Nephron progenitor cell (in vitro differentiated cells): ENCODE measurements at regions not wholly inside any gene's neighbourhood (a gene's known extent, or its start where the extent isn't known, plus 50 kb on each side); places are given as distances from the start of the nearest gene placed in this dataset.
"Not testable (repeated sequence)": the region's sequence is repeated elsewhere in the genome, so short reads cannot be mapped to it uniquely, and the experiment has no call there.

Experiments
- DNase-seq: peaks from one replicate; pipeline ENCODE4 v3.0.0; 2021
- H3K27ac Mint-ChIP-seq: 2 replicates; pipeline ENCODE4 v1.8.0; 2021; ENCODE audit warnings: mild to moderate bottlenecking, moderate library complexity, mixed read lengths
- H3K27me3 Mint-ChIP-seq: 2 replicates; pipeline ENCODE4 v1.8.0; 2021; ENCODE audit warnings: mild to moderate bottlenecking, low read depth, mixed read lengths; ENCODE audit not compliant: poor library complexity
- H3K36me3 Mint-ChIP-seq: 2 replicates; pipeline ENCODE4 v1.8.0; 2021; ENCODE audit warnings: low read depth, mixed read lengths
- H3K4me1 Mint-ChIP-seq: 2 replicates; pipeline ENCODE4 v1.8.0; 2021; ENCODE audit warnings: mixed read lengths
- H3K4me3 Mint-ChIP-seq: 2 replicates; pipeline ENCODE4 v1.8.0; 2021; ENCODE audit warnings: mild to moderate bottlenecking, moderate library complexity, mixed read lengths
- H3K9me3 Mint-ChIP-seq: 2 replicates; pipeline ENCODE4 v1.8.0; 2021; ENCODE audit warnings: mild to moderate bottlenecking, moderate library complexity, mixed read lengths

DNA sequence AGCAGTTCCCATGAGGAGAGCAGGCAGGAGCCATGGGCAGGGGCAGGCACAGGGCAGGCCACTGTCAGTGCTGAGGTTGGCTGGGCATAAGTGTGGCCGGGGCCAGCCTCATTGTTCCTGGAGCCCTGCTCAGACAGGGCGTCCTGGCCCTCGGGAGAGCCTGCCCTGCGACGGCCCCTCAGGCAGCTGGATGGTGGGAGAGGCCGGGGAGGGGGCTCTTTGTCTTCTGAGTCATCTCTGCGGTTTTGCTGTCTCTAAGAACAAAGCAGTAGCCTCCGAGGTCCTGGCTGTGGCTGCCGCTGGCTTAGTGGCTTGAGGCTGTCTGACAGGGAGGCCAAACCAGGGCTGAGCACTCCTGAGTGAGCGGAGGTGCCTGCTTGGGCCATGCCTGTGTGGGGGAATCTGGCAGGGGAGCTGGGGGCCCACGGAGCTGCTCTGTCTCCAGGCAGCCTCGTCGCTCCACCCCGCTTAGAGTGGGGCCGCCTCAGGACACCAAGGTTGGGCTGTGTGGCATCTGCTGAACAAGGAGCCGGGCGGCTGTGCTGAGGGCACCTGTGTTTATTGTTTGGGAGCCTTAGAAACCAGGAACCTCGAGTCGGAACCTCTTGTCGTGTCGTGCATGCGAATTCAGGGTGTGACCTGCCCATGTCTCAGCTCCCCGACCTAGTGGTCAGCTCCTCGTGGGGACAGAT, 4395.7 kb upstream of the TPTE start:
- not testable (repeated sequence) for H3K27ac Mint-ChIP-seq, H3K9me3 Mint-ChIP-seq, H3K36me3 Mint-ChIP-seq, H3K4me1 Mint-ChIP-seq, H3K27me3 Mint-ChIP-seq, H3K4me3 Mint-ChIP-seq
- peak; percentile 10 for DNase-seq

GRCh38 chr21:6126976-6127732, 4394.2 kb upstream of the TPTE start:
- H3K27me3 Mint-ChIP-seq, DNase-seq, H3K36me3 Mint-ChIP-seq, H3K27ac Mint-ChIP-seq, H3K4me3 Mint-ChIP-seq, H3K9me3 Mint-ChIP-seq, H3K4me1 Mint-ChIP-seq: not testable (repeated sequence)

DNA sequence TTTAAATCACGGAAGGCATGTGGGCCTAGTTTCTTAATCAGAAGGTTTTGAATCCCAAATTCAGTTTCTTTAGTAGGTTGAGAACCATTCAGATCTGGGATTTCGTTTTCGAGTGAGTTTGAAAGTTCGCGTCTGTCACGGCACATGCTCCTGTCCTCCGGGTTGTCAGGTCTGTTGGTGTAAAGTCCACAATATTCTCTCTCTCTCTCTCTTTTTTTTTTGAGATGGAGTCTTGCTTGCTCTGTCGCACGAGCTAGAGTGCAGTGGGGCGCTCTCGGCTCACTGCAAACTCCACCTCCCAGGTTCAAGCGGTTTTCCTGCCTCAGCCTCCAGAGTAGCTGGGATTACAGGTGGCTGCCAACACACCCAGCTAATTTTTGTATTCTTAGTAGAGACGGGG, 4390.6 kb upstream of the TPTE start:
- not testable (repeated sequence) for H3K4me1 Mint-ChIP-seq, H3K9me3 Mint-ChIP-seq, H3K36me3 Mint-ChIP-seq, H3K4me3 Mint-ChIP-seq, H3K27me3 Mint-ChIP-seq, DNase-seq, H3K27ac Mint-ChIP-seq

- not testable (repeated sequence) for H3K27ac Mint-ChIP-seq, H3K27me3 Mint-ChIP-seq, H3K4me1 Mint-ChIP-seq, H3K4me3 Mint-ChIP-seq, H3K9me3 Mint-ChIP-seq, DNase-seq, H3K36me3 Mint-ChIP-seq
Observed at GRCh38 chr21:6133373-6133772, 4388.0 kb upstream of the TPTE start.

GRCh38 chr21:6133852-6134630, 4387.3 kb upstream of the TPTE start:
- H3K27ac Mint-ChIP-seq, DNase-seq: not testable (repeated sequence)

DNA sequence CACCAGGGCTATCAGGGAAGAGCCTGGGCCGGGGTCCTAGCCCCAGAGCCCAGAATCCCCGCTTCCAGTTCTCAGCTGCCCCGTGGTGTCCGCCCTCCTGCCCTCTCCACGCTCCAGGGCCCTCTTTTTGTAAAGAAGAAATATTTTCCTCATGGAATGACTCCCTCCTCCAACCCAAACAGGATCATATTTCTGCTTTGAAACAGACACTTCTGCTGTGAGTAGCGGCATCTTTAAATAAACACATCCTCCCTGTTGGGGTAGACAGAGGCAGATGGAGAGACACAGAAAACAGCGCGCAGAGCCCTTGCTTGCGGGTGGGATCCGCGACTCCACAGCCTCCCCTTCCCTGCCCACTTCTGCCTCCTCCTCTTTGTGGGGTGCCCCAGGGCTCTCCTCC, 4384.7 kb upstream of the TPTE start:
- H3K27ac Mint-ChIP-seq, H3K9me3 Mint-ChIP-seq, DNase-seq, H3K27me3 Mint-ChIP-seq, H3K36me3 Mint-ChIP-seq, H3K4me1 Mint-ChIP-seq, H3K4me3 Mint-ChIP-seq: not testable (repeated sequence)

More at GRCh38 chr21:6133852-6134630, 4387.3 kb upstream of the TPTE start:
- H3K27me3 Mint-ChIP-seq, H3K4me3 Mint-ChIP-seq, H3K4me1 Mint-ChIP-seq, H3K36me3 Mint-ChIP-seq, H3K9me3 Mint-ChIP-seq: not testable (repeated sequence)

GRCh38 chr21:6138244-6139136, 4382.9 kb upstream of the TPTE start:
- H3K4me3 Mint-ChIP-seq, H3K27ac Mint-ChIP-seq, H3K36me3 Mint-ChIP-seq, H3K9me3 Mint-ChIP-seq, DNase-seq, H3K4me1 Mint-ChIP-seq, H3K27me3 Mint-ChIP-seq: not testable (repeated sequence)

- not testable (repeated sequence) for H3K27ac Mint-ChIP-seq, H3K36me3 Mint-ChIP-seq, DNase-seq, H3K4me1 Mint-ChIP-seq, H3K27me3 Mint-ChIP-seq, H3K4me3 Mint-ChIP-seq, H3K9me3 Mint-ChIP-seq
Observed at GRCh38 chr21:6139331-6139730, 4382.1 kb upstream of the TPTE start.

DNA sequence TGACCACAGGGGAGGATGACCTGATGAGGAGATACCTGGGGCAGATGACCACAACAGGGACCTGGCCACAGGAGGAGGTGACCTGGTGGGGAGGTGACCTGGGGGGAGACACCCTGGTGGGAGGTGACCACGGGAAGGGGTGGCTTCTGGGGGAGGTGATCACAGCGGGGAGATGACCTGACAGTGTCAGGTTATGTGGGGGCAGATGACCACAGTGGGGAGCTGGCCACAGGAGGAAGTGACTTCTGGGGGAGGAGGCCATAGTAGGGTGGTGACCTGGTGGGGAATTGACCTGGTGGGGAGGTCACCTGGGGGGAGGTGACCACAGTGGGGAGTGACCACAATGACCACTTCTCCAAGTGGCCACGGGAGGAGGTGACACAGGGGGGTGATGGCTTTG, 4381.5 kb upstream of the TPTE start:
- H3K9me3 Mint-ChIP-seq, DNase-seq, H3K27me3 Mint-ChIP-seq, H3K4me3 Mint-ChIP-seq, H3K4me1 Mint-ChIP-seq, H3K27ac Mint-ChIP-seq, H3K36me3 Mint-ChIP-seq: not testable (repeated sequence)

DNA sequence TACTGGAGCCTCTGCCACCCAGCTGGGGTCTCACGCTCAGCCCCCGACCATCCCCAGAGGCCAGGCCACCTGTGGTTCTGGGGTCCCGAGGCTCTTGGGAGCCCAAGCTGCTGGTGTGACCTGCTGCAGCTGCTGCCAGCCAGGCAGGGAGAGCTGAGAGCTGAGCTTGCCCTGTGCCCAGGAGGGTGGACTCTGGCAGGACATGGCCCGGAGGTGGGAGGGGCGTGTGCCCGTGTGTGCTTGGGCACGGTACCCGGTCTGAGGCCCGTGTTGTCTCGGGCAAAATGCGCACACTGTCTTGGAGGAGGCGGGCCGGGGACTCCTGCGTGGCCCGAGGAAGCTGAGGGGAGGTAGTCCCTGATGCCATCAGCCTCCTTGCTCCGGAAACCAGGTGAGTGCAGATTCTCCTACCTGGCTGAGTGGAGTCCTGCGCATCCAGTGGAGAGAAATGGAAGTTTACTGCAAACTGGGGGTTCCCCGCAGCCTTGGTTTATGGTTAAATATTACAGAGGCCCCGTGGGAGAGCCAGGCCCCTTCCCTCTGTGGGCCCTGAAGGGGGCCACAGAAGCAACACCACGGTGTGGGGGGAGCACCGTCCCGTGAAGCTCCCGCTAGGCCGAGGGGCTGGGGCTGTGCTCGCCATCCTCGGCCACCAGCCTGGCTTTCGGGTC, 4380.8 kb upstream of the TPTE start:
- H3K9me3 Mint-ChIP-seq, H3K36me3 Mint-ChIP-seq, DNase-seq, H3K27me3 Mint-ChIP-seq, H3K4me3 Mint-ChIP-seq, H3K27ac Mint-ChIP-seq, H3K4me1 Mint-ChIP-seq: not testable (repeated sequence)

DNA sequence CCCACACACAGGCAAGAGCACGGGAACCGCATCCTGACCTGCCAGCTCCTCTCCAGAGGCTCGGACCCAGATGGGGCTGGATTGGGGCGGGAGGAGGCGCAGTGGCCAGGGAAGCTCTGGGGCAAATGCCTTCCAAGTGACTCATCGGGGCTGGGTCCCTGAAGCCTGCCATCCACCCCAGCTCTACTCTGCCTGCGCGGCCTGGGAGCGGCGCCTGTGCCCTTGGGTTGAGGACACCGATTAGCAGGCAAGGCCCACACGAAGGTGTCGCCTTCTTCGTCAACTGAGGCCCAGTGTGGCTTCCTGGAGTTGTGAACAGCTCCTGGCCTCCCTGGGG, 4380.3 kb upstream of the TPTE start:
- not testable (repeated sequence) for DNase-seq, H3K36me3 Mint-ChIP-seq, H3K27ac Mint-ChIP-seq, H3K4me1 Mint-ChIP-seq, H3K9me3 Mint-ChIP-seq, H3K4me3 Mint-ChIP-seq, H3K27me3 Mint-ChIP-seq

DNA sequence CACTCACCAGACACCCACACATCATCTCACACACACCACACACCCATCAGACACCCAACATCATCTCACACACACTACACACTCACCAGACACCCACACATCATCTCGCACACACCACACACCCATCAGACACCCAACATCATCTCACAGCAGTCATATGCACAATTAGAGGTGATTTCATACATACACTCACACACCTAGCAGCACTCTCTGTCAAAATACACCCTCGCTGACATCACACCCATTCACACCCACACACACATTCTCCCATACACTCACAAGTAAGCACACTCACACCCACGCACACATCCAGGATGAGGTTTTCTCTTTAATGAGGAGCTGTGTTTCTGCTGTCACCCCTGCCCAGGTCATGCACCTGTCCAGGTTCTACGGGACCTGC, 4368.2 kb upstream of the TPTE start:
- not testable (repeated sequence) for DNase-seq, H3K27ac Mint-ChIP-seq, H3K4me3 Mint-ChIP-seq, H3K4me1 Mint-ChIP-seq, H3K27me3 Mint-ChIP-seq, H3K9me3 Mint-ChIP-seq, H3K36me3 Mint-ChIP-seq

GRCh38 chr21:6154524-6155320, 4366.7 kb upstream of the TPTE start:
- DNase-seq, H3K36me3 Mint-ChIP-seq, H3K27me3 Mint-ChIP-seq, H3K4me1 Mint-ChIP-seq, H3K9me3 Mint-ChIP-seq, H3K4me3 Mint-ChIP-seq, H3K27ac Mint-ChIP-seq: not testable (repeated sequence)
